ENCODE measurements at regions not wholly inside any gene's neighbourhood (a gene's known extent, or its start where the extent isn't known, plus 50 kb on each side); places are given as distances from the start of the nearest gene placed in this dataset.

DNA sequence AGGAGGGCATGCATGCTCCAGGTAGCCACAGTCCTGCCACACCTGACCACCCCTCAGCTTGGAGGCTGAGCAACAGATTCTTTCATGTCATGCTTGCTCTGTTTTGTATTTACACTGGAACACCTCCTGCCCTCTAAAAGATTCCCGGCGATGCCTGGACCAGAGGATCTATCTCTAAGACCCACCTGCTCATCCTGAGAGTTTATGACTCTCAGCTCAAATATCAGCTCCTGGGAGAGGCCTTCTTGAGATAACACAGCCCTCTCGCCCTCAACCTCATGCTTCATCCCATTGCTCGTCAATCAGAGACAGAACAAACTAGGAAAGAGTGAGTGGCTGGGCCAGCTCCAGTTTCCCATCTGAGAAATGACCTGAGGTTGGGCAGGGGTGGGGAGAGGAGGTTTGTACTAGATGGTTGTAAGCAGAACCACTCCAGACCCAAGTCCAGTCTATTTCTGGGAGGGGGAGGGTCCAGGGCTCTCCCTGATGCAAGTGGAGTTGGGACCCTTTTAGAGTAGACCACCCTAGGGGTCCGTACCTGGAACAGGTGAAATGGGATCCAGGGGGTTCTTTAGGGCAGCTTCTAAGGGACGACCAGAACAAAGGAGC, 524.5 kb downstream of the MATN1 start:
- DNase-seq (ENCODE audit: low spot score): no peak

DNA sequence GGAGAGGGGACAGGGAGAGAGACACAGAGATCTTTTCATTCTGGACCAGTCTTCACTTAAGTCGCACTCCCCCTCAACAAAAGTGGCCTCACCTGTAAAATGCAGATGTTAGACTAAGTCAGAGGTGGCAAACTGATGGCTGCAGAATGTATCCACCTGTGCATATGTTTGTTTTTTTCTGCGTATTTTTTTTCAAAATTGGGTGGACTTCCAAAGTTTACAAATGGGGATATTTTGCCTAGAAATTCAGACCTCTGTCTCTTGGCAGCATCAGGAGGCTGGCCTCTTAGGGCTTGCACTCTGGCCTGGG, 525.0 kb downstream of the MATN1 start:
- DNase-seq (ENCODE audit: low spot score): no peak

DNA sequence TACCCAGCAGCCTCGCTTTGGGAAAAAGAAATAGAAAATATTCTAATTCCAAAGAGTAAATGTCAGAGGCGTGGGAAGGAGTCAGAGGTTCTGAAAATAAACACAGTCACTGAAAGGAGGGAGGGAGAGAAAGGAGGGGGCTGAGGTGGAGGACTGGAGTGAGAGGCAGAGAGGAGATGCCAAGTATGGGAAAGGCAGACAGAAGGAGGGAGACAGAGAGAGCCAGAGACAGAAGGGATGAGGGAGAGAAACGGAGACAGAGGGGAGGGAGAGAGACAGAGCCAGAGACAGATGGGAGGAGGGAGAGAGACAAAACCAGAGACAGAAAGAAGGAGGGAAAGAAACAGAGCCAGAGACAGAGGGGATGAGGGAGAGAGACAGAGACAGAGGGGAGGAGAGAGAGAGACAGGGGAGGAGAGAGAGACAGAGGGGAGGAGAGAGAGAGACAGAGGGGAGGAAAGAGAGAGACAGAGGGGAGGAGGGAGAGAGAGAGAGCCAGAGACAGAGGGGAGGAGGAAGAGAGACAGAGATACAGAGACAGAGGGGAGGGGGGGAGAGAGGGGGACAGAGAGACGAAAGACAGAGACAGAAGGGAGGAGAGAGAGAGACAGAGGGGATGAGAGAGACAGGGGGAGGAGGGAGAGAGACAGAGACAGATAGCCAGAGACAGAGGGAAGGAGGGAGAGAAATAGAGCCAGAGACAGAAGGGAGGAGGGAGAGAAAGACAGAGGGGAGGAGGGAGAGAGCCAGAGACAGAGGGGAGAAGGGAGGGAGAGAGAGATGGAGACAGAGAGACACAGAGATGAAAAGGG, 525.5 kb downstream of the MATN1 start:
- DNase-seq (ENCODE audit: low spot score): no peak

DNA sequence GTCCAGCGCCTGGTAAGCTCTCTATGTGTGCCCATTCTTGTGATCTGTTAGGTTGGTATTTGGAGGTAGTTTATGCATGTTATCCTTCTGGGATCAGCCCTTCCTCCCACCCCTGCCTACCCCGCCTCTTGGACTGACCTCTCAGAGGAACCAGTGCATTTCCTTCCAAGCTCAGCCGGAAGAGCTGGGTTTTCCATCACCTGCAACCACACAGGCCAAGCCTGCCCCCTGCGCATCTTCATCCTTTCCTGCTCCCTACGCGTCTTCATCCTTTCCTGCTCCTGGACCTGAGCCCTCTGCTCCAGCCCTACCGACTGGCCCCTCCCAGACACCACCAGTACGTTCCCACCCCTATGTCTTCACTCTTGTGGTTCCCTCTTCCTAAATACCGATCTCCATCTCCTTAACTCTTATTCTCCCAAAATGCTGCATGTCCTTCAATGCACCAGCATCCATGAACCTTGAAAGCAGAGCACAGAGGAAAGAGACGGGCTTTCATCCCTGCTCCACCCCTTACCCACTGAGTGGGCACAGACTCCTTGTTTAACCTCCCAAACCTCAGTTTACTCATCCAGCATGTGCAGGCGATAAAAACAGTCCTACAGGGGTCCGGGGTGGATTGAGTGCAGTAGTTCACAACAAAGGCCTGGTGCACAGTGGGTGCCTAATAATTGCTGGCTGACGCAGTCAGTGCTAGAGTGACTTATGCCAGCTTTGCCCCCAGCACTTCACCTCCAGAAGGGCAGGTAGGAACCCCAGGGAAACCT, 526.3 kb downstream of the MATN1 start:
- DNase-seq (ENCODE audit: low spot score): no peak

GRCh38 chr1:30196457-30196856, 526.9 kb downstream of the MATN1 start:
- DNase-seq (ENCODE audit: low spot score): no peak

DNA sequence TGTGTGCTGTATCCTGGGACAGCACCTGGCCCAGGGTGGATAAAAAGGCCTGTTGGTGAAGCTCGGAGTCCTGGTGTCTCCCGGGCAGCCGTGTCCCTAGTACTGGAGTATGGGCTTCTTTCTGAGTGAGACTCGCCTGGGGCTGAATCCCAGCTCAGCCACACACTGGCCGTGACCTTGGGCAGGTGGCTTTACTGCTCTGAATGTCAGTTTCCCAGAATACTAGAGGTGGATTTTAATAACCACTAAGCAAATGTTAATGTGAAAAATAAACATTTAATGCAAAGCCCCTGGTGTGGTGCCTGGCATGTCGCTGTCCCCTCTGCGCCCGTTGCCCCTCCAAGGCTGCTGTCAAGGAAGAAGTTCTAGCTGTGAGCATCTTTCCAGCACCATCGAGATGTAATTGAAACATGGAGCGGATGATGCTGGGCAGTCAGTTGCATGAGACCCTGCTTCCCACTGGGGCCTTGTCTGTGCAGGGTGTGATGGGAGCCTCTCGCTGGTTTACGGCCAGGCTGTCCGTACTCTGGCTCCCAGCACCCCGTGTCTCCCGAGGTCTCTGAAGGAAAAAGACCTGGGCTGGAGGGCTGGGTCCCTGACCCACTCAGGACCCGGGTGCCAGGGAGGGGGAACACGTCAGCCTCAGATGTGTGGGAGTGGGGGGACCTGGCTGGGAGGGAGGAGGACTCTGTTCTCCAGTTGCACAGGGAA, 527.8 kb downstream of the MATN1 start:
- DNase-seq (ENCODE audit: low spot score): no peak

GRCh38 chr1:30194741-30195423, 528.5 kb downstream of the MATN1 start:
- no peak for DNase-seq (ENCODE audit: low spot score)

GRCh38 chr1:30194046-30194619, 529.3 kb downstream of the MATN1 start:
- no peak for DNase-seq (ENCODE audit: low spot score)

GRCh38 chr1:30192969-30193630, 530.3 kb downstream of the MATN1 start:
- no peak for DNase-seq (ENCODE audit: low spot score)

- DNase-seq (ENCODE audit: low spot score): no peak
Measured at GRCh38 chr1:30191154-30191702, 532.2 kb downstream of the MATN1 start.

DNA sequence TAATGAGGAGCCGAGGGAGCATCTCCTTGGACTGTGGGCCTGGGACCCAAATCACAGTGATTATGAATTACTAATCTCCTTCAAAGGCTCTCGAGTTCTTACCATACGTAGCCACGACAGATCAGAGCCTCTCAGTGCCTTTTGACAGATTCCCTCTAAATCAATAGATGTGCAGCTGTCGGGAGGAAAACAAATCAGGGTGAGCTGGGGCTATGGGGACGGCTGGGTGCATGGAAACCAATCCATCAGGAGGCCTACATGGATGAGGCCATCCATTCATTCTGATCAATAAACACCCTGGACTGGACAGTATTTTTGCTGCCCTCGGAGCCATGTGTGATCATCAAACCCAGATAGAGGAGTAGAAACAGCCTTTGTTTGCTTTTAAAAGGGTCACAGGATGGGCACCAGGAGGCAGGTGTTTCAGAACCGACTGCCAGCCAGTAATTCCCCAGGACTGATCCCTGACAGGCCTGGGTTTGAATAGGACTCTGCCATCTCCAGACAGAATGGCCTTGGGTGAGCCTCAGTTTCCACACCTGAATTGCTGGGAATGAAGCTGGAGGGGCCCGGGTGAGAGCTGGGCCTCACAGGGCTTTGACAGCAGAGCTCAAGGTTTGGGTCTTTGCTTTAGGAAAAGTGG, 532.8 kb downstream of the MATN1 start:
- DNase-seq (ENCODE audit: low spot score): no peak

GRCh38 chr1:30189818-30190500, 533.4 kb downstream of the MATN1 start:
- DNase-seq (ENCODE audit: low spot score): no peak

GRCh38 chr1:30188999-30189398, 534.4 kb downstream of the MATN1 start:
- DNase-seq (ENCODE audit: low spot score): no peak

- DNase-seq (ENCODE audit: low spot score): no peak
Measured at GRCh38 chr1:30188329-30188728, 535.1 kb downstream of the MATN1 start.

GRCh38 chr1:30187413-30188023, 535.9 kb downstream of the MATN1 start:
- no peak for DNase-seq (ENCODE audit: low spot score)

- DNase-seq (ENCODE audit: low spot score): no peak
Measured at GRCh38 chr1:30186586-30186985, 536.8 kb downstream of the MATN1 start.

- DNase-seq (ENCODE audit: low spot score): no peak
Measured at GRCh38 chr1:30185809-30186208, 537.6 kb downstream of the MATN1 start.

DNA sequence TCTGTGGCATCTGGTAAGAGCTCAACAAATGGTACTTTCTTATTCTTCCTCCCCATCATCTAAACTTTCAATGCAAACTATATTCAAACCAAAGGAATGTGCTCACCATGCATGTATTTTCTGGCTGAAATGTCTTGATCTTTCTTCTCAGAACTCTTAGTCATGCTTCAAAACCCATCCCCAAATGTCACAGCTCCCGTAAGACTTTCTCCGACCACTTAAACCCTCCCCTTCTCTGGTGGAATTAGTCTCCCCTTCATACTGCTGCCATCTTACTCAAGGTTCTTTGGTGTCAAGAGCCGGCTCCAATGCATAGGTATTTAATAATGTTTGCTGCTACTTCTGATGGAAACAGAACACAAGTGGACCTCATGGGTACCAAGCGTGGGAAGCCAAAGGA, 538.1 kb downstream of the MATN1 start:
- no peak for DNase-seq (ENCODE audit: low spot score)
